Stimulated activated naive CD4-positive, alpha-beta T cell (primary cell): ENCODE measurements at regions not wholly inside any gene's neighbourhood (a gene's known extent, or its start where the extent isn't known, plus 50 kb on each side); places are given as distances from the start of the nearest gene placed in this dataset.
"Not testable (repeated sequence)": the region's sequence is repeated elsewhere in the genome, so short reads cannot be mapped to it uniquely, and the experiment has no call there.

Experiments used
- DNase-seq, 6 experiments: peaks; one replicate each; lab custom pipeline; 2025; lab: John Stamatoyannopoulos, UW

- not testable (repeated sequence) for DNase-seq
These were observed 140.5 kb upstream of the ZNF322 start for GRCh38 chr6:26799903-26800633.

DNA sequence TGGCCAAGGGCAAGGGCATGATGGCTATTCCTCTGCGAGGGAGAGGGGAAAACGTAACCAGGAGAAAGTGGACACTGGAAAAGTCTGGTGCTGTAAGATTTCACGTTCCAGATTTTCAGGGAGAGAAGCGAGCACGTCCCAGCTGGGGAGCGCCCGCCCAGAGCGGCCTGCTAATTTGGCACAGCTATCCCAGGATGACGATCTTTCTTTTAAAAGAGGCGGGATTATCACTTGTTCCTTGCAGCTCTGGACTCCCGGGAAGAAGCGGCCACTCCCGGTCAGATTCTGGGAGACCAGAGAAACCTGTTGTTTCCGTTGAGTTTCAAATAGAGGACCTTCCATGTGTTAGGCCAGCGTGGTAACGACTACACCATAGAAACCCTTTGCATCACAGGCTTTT, 144.2 kb upstream of the ZNF322 start:
- not testable (repeated sequence) for DNase-seq

GRCh38 chr6:26811486-26812116, 152.1 kb upstream of the ZNF322 start:
- DNase-seq, result not testable (repeated sequence)

GRCh38 chr6:26818640-26819225, 159.2 kb upstream of the ZNF322 start:
- not testable (repeated sequence) for DNase-seq

GRCh38 chr6:26827965-26828364, 168.4 kb upstream of the ZNF322 start:
- not testable (repeated sequence) for DNase-seq

- DNase-seq, result not testable (repeated sequence)
These were observed 169.9 kb upstream of the ZNF322 start for GRCh38 chr6:26829480-26829879.

DNA sequence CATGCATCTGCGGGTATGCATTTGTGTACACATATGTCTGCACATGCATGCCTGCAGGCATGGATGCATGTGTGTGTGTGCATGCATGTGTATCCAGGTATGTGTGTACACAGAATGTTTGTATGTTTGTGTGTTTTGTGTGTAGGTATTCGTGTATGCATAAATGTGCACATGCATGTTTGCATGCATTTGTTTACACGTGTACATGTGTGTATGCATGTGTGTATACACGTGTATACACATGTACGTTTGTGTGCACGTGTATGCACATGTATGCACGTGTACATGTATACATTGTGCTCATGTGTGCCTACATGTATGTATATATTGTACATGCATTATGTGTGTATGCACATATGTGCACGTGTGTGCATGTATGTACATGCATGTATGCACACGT, 171.4 kb upstream of the ZNF322 start:
- not testable (repeated sequence) for DNase-seq

DNA sequence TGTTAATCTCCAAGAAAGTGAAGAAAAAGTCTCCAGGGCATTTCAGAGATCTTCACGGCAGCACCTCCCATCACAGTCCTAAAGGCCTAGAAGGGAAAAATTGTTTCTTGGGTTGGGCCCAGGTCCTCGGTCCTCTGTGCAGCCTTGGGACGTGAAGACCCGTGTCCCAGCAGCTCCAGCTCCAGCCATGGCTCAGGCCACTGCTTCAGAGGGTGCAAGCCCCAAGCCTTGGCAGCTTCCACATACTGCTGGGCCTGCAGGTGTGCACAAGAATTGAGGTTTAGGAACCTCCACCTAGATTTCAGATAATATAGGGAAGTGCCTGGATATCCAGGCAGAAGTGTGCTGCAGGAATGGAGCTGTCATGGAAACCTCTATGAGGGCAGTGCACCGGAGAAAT, 176.2 kb upstream of the ZNF322 start:
- not testable (repeated sequence) for DNase-seq

GRCh38 chr6:26836657-26837056, 177.1 kb upstream of the ZNF322 start:
- not testable (repeated sequence) for DNase-seq

- peak in 1 of 6 experiments; percentile 0 for DNase-seq
These were observed 185.3 kb upstream of the ZNF322 start for GRCh38 chr6:26844823-26845222.

GRCh38 chr6:26857289-26857688, 197.7 kb upstream of the ZNF322 start:
- not testable (repeated sequence) for DNase-seq

DNA sequence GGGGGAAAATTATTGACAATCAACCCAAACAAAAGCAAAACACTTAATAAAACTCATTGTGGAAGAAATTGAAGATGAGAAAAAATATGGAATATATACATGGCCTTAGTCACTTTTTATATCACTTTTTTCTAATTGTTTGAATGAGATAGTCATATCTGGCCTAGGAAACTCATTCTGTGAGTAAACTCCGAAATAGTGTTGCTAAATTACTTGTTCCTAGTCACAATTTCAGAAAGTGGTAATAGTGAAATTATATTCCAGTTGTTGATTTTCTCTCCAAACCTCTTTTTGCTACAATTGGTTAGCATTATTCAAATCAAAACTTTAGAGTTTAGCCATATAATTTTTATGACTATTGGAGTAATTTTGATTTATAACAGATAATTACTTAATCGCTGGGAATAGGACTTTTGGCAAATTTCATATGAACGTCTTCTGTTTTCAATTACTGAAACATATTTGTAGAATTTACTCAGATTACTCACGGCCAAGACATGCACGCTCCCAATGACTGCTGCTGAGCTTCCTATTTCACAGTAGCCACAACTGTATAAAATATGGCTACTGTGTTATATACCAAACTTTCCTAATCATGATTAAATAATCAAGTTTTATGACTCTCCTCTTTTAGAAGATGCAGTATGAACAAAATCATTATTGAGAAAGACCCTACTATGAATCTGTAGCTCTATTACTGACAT, 199.7 kb upstream of the ZNF322 start:
- DNase-seq, result not testable (repeated sequence)

- DNase-seq, result not testable (repeated sequence)
These were observed 200.2 kb upstream of the ZNF322 start for GRCh38 chr6:26859771-26860163.

- DNase-seq, result not testable (repeated sequence)
These were observed 202.4 kb upstream of the ZNF322 start for GRCh38 chr6:26861913-26862312.

DNA sequence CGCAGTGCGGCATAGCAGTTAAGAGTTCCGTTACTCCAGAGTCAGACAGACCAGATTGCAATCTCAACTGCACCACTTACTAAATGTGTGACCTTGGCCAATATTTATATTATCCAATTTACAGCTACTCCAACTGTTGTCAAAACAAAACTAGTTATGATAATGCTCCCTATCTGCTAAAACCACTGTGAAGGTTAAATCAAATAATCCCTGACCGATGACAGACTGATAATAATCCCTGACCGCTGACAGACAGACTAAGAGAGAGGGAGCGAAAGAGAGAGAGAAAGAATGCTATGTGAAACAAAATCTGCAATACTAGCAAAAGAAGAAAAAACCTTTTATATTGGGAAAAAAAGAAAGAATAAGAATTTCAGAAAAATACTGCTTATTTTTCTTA, 204.1 kb upstream of the ZNF322 start:
- not testable (repeated sequence) for DNase-seq

DNA sequence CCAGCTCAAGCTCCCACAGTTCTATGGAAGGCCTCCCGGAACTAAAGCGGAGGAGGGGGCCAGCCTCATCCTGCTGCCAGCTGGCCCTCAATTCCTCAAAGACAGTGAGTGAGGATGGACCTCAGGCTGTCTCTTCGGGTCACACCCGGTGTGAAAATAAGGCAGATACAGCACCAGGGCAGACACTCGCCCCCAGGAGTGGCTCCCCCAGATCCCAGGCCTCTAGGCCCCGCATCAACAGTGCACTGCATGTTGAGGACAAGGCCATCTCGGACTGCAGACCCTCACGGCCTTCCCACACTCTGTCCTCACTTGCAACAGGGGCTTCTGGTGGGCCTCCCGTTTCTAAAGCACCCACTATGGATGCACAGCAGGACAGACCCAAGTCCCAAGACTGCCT, 239.2 kb upstream of the ZNF322 start:
- not testable (repeated sequence) for DNase-seq

DNA sequence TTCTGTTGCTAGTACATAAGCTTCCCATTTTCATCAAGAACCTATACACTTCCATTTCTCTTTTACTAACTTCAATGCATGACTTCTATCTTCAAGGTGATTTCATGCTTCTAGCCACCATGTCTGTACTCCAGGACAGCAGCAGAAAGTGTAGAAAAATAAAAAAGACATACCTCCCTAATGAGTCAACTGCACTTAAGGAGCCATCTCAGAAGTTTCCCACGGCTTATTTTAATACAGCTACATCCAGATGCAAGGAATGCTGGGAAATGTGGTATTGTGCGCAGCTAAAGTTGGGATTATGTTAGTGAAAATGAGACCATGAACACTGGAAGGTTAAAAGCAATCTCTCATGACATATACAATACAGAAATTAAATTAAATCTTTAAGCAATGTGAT, 264.7 kb upstream of the ZNF322 start:
- DNase-seq, result not testable (repeated sequence)

- not testable (repeated sequence) for DNase-seq
These were observed 268.6 kb upstream of the ZNF322 start for GRCh38 chr6:26928190-26928589.

- not testable (repeated sequence) for DNase-seq
These were observed 277.7 kb upstream of the ZNF322 start for GRCh38 chr6:26937258-26937657.

DNA sequence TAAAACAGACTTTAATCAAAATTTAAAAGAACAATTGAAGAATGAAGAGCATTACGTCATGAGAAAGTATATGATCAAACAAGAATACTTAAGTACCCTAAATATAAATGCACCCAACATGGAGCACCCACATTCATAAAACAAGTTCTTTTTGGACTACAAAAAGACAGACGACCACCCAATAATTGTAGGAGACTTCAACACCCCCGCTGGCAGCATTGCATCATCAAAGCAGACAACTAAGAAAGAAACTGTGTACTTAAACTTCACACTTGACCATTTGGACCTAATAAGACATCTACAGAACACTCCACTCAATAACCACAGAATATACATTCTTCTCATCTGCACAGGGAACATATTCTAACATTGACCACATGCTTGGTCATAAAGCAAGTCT, 291.7 kb upstream of the ZNF322 start:
- DNase-seq, result not testable (repeated sequence)

GRCh38 chr6:26956078-26956600, 291.4 kb upstream of the PRSS16 start:
- DNase-seq, result peak; percentile 52 to 84 (median 72)

- DNase-seq, result peak; percentile 52 to 86 (median 74)
These were observed 290.8 kb upstream of the PRSS16 start for GRCh38 chr6:26956601-26957184.
